ENCODE measurements at regions not wholly inside any gene's neighbourhood (a gene's known extent, or its start where the extent isn't known, plus 50 kb on each side); places are given as distances from the start of the nearest gene placed in this dataset.

DNA sequence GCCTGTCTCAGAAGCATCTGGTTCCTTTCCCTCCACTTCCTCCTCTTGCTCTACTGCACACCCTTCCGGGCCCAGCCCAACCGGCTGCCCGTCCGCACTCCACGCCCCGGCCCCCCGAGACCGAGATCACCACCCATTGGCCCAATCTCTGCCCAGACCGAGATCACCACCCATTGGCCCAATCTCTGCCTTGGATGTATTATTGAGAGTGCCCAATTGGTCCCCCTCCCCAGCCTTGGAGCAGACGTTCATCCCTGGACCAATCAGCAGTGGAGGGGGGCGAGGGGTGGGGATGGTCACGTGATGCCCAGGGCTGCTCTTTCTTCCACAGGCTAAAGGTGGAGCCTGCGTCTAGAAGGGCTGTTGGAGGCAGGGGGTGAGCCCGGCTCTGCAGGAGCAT, 75.6 kb upstream of the TMEM132C start:
- TF ChIP-seq GATA2 (IDR thresholded peaks at IDR 0.05; ENCODE audit: low read depth, low read length) (no peak), GATA3 (IDR thresholded peaks at IDR 0.05; ENCODE audit: low read depth, low read length) (no peak)

All from SH-SY5Y (cell line).